SHP77 (cell line): ENCODE measurements at regions not wholly inside any gene's neighbourhood (a gene's known extent, or its start where the extent isn't known, plus 50 kb on each side); places are given as distances from the start of the nearest gene placed in this dataset.

ENCODE experiments used
- DNase-seq, 2 experiments: peaks; one replicate each; lab custom pipeline; 2025; lab: John Stamatoyannopoulos, UW

- peak; percentile 10 to 23 for DNase-seq
These were observed 552.5 kb upstream of the EEF2KMT start for GRCh38 chr16:5649762-5650743.

DNA sequence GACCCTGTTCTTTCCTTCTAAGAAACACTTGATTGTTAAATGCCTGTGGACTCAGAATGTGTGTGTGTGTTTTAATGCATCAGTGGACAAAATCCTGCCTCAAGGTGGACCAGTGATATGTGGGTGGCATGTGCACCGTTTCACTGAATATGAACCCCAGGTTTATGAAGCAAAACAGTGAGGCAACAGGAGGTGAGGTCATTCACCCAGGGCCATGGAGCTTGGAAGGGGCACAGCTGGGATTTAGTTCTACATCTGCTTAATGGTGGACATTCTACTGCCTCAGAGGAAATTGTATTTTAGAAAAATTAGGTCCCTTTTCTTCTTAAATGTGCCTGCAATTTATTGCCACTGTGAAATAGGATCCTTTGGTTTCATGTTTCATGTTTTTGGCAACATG lies 549.5 kb upstream of the EEF2KMT start:
- DNase-seq: no peak

DNA sequence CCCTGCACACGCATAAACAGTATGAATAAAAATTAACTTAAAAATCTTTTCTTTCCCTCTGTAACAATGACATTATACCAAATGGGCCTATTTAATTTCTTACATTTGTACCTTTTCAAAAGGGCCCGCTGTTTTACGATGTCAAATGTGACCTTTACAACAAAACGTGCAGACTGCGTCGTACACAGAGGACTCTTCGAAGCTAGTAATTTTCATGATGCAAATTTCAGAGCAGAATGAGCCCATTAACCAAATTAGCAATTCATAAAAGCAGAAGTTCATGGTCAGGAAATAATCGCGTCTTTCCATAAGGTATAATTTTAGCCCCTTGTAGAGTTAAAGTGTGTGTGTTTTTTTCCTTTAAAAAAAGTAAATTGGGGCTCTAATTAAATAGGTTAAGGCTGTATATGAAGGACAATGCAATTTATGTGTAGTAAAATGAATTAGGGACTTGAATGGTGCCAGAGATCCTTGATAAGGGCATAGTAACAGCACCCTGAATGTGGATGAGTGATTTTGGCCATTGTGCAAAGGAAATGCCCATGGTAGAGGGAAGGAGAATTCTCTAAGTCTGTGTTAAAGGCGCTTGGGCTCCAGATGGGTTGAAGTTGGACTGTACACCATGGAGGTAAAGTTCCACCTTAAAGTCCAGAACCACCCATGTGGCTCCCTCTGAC lies 546.4 kb upstream of the EEF2KMT start:
- no peak for DNase-seq

- no peak for DNase-seq
These were observed 544.8 kb upstream of the EEF2KMT start for GRCh38 chr16:5642436-5642835.

GRCh38 chr16:5642011-5642410 lies 544.4 kb upstream of the EEF2KMT start:
- DNase-seq: no peak

DNA sequence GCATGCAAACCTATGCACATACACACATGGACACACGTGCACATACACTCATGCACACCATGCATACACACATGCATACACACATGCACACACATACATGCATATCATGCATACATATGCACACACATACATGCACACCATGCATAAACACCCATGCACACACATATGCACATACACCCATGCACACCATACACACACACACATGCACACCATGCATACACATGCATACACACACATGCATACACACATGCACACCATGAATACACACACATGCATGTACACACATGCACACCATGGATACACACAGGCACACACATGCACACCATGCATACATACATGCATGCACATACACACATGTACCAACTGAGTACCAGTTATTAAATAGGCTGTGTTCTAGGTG lies 543.3 kb upstream of the EEF2KMT start:
- DNase-seq: no peak

GRCh38 chr16:5639531-5639930 lies 541.9 kb upstream of the EEF2KMT start:
- no peak for DNase-seq

- DNase-seq: no peak
These were observed 537.7 kb upstream of the EEF2KMT start for GRCh38 chr16:5635331-5635730.

DNA sequence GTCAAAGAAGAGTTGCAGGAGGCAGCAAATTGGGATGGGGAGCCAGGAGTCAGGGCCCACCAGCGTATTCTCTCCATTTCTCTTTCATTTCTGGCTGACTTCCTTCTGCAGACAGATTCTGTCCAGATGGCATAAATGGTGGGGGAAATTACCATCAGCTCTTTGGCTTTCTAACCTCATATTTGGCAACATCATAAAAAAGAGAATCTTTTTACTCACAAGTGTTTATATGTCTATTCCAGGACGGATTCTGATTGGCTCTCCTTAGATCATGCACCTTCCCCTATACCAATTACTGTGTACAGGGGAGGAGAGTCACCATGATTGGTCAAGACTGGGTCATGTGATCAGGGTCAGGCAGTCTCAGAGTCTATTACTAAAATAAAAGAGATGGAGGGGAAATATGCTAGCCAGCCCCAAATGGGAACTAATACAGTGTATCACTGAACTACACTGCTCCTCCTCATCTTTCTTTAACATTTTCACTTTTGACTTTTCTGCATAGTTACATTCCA lies 537.1 kb upstream of the EEF2KMT start:
- no peak for DNase-seq

- DNase-seq: peak in 1 of 2 experiments; percentile 7
These were observed 536.3 kb upstream of the EEF2KMT start for GRCh38 chr16:5633845-5634440.

DNA sequence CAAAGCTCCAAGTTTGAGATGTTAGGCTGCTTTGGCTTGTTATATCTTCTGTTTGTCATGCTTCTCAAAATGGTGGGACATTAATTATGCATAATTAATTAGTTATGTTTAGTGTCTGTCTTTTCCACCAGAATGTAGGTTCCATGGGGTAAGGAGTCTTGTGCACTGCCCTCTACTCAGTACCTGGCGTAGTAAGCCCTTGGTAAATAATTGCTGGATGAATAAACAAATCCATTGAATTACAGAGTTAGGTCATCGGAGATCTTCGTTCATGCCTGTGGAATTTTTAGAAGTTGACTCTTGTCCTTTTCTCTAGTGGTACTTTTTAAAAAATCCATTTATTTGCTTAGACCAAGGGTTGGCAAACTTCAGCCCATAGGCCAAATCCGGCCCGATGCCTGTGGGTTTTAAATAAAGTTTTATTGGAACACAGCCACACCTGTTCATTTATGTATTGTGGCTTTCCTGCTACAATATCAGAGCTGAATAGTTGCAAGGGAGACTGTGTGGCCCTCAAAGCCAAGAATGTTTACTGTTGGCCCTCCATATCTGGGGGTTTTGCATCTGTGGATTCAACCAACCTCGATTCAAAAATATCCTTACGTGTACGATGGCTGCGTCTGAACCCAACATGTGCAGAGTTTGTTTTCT lies 524.8 kb upstream of the EEF2KMT start:
- no peak for DNase-seq

DNA sequence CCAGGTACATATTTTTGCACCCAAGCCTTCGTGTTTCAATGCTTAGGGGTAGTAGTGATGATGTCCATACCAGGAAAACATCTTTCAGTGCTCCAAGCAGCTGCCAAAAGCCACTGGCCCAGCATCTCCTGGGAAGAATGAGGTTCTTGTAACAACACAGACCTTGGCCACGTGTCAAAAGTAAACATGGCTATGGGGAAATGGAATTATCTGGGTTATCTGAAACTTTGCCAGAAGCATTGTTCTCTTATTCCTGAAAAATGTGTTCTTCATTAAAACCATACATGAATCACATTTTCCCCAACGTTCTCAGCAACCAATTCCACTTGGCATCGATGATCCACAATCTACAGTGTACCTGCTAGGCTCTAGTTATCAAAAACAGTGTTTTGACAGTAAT lies 524.2 kb upstream of the EEF2KMT start:
- no peak for DNase-seq

DNA sequence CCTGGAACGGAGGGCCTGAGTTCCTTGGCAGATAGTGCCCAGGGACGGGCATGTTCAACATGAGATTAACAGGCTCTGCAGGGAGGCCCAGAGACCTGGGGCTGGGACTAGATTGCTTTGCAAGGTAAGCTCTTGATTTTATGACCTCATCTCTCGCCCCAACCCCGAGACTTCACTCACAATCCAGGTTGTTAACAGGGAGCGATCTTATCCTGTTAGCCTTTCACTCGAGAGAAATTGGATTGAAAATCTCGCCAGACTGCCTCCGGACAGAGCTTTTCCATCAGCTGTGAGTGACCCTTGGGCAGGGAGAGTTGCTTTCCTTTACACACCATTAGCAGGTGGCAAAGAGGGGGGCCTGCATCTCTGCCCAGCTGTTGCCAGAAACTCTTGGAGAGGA lies 521.7 kb upstream of the EEF2KMT start:
- no peak for DNase-seq

- DNase-seq: no peak
These were observed 519.2 kb upstream of the EEF2KMT start for GRCh38 chr16:5616841-5617240.

DNA sequence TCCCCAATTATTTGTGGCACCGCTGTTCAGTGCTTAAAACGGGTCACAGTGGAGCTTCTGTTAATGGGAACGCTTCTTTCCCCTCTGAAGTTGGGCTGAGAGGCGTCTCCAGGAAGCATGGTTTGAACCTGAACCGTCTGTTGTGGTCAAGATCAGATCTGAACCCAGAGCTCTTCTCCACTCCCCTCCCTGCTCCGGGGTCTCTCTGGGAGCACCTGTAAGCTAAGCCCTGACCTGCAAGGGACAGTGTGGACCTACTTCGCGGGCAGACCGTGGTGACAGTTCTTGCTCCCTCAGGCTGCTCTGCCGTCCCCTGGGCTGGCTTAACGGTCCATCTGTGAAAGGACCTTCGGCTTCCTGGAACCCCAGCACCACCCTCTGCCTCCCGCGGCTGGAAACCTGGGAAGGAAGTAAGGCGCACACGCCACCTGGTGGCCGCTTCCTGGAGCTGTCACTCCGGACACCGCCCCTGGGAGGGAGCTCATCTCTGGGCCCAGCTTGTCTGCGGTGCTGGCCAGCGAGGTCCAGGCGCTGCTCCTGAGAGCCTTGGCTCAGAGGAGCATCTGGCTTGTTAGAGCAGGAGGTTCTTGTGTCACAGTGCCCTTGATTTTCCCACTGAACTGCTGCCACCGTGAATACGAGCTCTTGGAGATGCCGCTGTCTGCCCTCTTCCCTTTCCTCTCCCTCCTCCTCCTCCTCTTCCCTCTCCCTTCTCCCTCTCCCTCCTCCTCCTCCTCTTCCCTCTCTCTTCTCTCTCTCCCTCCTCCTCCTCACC lies 518.5 kb upstream of the EEF2KMT start:
- DNase-seq: peak; percentile 3 to 29

DNA sequence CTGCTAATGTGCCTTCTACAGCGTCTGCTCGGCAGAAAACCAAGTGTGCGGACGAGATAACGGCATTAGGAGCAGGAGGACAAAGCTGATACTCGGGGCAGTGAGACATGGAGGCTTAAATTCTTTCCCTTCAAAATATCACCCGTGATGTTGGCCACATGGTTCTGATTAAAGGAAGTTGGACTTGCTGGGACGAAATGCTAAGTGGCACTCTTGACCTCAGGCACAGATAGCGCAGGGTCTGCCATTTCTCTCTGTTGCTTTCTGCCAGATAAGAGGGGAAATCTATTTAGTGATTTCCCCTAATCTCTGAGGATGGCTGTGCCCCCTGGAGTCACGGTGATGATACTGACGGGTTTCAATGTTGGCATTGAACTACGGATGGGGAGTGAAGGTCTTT lies 509.6 kb upstream of the EEF2KMT start:
- no peak for DNase-seq

GRCh38 chr16:5605404-5605803 lies 507.8 kb upstream of the EEF2KMT start:
- DNase-seq: no peak

DNA sequence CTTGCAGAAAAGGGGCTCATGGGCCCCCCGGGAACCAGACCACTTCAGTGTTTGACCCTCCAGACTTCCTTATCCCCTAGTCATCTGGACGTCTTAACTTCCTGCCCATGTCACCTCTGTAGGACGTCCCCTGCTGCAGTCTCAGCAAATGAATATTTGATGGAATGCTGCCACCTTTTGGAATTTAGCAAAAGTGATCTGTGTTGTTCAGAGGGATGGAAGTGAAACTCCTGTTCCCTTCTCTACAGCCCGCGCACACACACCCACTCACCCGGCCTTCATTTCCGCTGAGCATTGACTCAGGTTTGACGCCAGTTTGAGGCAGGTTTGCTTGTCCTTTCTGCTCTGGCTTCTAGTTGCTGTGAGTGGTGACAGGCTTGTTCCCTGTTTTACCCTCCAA lies 507.2 kb upstream of the EEF2KMT start:
- DNase-seq: no peak

DNA sequence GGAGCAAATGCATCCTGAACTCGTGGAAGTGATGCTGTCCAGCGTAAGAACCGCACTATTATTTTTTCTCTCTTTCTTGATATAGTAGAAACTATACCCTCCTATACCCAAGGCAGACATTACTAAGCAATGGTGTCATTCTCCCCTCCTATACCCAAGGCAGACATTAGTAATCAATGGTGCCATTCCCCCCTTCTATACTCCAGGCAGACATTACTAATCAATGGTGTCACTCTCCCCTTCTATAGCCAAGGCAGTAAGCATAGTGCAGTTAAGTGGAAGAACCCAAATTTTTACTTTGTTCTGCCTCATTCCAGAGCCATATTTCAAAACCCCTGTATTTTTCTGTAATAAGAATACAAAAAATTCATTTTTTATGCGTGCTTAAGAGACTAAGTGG lies 506.2 kb upstream of the EEF2KMT start:
- DNase-seq: no peak

DNA sequence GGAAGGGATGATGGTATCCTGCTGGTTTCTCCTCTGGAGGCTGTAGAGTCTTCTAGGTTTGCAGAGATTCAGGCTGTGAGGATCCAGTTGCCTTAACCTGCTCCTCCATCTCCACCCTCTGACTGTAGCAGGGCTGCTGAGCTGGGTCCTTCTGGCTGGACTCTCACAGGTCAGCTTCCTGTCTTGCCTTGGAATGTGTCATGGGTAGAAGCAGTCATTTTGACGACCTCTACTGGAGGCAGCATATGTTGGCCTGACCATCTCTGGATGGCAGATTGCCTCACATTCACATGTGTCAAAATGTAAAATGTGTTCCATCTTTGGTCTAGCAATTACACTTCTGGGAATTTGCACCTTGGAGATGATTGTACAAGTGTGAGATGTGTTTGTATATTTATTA lies 504.4 kb upstream of the EEF2KMT start:
- no peak for DNase-seq

DNA sequence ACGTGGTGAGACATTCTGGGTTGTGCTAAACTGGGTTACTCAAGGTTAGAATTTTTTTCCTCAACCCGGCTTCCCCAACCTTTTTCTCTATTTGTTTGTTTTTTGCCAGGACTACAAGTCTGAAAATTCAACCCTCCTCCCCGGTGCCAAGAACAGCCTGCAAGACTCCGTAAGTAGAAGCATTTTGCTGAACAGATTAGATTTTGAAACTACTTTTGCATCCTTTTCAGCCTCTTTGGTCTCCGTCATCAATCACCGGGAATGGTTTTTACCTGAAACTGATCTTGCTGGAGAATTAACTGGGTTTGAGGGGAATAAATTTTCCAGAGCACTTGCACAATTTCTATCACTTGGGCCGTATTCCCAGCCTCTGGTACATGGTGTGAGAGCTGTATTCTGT lies 501.2 kb upstream of the EEF2KMT start:
- DNase-seq: no peak
